ENCODE measurements at regions not wholly inside any gene's neighbourhood (a gene's known extent, or its start where the extent isn't known, plus 50 kb on each side); places are given as distances from the start of the nearest gene placed in this dataset.

DNA sequence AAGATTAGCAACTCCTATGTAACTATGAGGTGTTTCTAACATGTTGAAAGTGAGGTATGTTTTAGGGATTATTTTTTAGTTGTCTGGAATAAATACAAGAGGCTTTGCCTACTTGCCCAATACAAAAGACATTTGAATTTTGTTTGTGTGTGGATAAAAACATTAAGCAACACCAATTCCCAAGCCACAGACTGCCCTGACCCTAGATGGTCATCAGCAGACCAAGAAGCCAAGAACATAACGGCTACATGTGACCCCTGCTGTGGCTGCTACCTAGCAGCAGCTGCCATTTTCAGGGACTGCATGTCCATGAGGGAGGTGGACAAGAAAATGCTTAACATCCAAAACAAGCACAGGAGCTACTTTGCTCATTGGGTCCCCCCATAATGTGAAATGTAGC, 70.5 kb upstream of the QRFPR start:
- no peak for DNase-seq
- intact Hi-C loops (cut with micrococcal nuclease; ENCODE audit: unreplicated experiment), result no loop called here
- Mint-ChIP-seq H3K9me3 (ENCODE audit: low read depth, unreplicated experiment) (peaks cover 2% of the 10 kb centered on the region), H3K27ac (ENCODE audit: unreplicated experiment) (no peak overlapping the region), H3K36me3 (ENCODE audit: insufficient read depth, unreplicated experiment) (peaks cover 6% of the 10 kb centered on the region), H3K4me1 (ENCODE audit: low read depth, unreplicated experiment) (peaks cover 41% of the 10 kb centered on the region), H3K27me3 (ENCODE audit: unreplicated experiment) (no peaks in the 10 kb centered on the region), H3K4me3 (ENCODE audit: low read depth, unreplicated experiment) (no peak overlapping the region)
- CTCF ChIA-PET, result no interaction called here
- BruUV-seq (replicated peaks), result no TSS peak
- TF ChIP-seq, protein P1, sequence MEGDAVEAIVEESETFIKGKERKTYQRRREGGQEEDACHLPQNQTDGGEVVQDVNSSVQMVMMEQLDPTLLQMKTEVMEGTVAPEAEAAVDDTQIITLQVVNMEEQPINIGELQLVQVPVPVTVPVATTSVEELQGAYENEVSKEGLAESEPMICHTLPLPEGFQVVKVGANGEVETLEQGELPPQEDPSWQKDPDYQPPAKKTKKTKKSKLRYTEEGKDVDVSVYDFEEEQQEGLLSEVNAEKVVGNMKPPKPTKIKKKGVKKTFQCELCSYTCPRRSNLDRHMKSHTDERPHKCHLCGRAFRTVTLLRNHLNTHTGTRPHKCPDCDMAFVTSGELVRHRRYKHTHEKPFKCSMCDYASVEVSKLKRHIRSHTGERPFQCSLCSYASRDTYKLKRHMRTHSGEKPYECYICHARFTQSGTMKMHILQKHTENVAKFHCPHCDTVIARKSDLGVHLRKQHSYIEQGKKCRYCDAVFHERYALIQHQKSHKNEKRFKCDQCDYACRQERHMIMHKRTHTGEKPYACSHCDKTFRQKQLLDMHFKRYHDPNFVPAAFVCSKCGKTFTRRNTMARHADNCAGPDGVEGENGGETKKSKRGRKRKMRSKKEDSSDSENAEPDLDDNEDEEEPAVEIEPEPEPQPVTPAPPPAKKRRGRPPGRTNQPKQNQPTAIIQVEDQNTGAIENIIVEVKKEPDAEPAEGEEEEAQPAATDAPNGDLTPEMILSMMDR (IDR thresholded peaks at IDR 0.05; ENCODE audit: unreplicated experiment), result no peak

DNA sequence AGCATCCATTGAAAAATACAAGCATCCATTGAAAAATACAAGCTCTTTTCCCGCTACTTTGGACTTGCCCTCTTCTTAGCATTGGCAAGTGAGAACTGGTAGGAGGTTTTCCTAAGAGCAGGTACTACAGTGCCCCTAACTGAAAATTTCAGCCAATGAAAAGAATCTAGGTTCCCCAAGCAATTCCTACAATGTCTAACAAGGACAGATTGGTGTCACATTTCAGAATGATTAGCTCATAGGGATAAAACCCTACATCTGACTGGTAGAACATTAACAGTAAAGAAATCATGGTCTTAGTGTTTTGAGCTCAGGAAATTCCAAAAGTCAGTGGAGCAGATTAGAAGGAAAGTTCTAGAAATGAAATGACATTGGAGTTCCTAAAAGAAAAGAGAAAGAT, 68.6 kb upstream of the QRFPR start:
- Mint-ChIP-seq H3K27ac (ENCODE audit: unreplicated experiment) (peak overlapping the region; percentile 6), H3K27me3 (ENCODE audit: unreplicated experiment) (no peaks in the 10 kb centered on the region), H3K9me3 (ENCODE audit: low read depth, unreplicated experiment) (peaks cover 2% of the 10 kb centered on the region), H3K4me3 (ENCODE audit: low read depth, unreplicated experiment) (no peak overlapping the region), H3K36me3 (ENCODE audit: insufficient read depth, unreplicated experiment) (peaks cover 6% of the 10 kb centered on the region), H3K4me1 (ENCODE audit: low read depth, unreplicated experiment) (peaks cover 30% of the 10 kb centered on the region)
- BruUV-seq (replicated peaks), result no TSS peak
- DNase-seq, result no peak
- CTCF ChIA-PET, result interaction anchor here (1.0 kb wide), 1 partner anchor 13 kb away, joined by 4 read pairs; no protein-coding TSS in a partner anchor
- TF ChIP-seq, protein P1 (IDR thresholded peaks at IDR 0.05; ENCODE audit: unreplicated experiment), result no peak
- intact Hi-C loops (cut with micrococcal nuclease; ENCODE audit: unreplicated experiment), result no loop called here

DNA sequence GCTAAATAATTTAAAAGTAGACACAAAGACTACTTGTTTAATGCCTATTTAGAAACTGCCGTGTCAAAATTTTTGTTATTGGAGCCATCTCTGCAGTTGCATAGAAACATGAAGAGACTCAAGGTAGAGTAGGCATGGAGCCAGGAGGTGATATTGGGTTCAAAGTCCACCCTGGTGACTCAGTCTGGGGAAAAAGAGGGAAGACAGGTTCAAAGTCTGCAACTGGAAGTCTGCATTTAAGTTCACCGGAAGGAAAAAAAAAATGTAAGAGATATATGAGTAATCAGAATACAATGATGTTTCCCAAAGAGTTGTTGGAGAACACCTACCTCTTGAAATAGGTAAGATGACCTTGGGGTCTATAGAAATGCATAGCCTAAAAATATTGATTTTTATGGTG, 67.4 kb upstream of the QRFPR start:
- peak overlapping the region; percentile 87 for H3K27ac Mint-ChIP-seq (ENCODE audit: unreplicated experiment)
- TF ChIP-seq, protein P1 (IDR thresholded peaks at IDR 0.05; ENCODE audit: unreplicated experiment), result no peak
- CTCF ChIA-PET, result no interaction called here
- H3K9me3 Mint-ChIP-seq (ENCODE audit: low read depth, unreplicated experiment), result peaks cover 2% of the 10 kb centered on the region
- peak overlapping the region; percentile 21 for H3K4me3 Mint-ChIP-seq (ENCODE audit: low read depth, unreplicated experiment)
- no TSS peak for BruUV-seq (replicated peaks)
- peaks cover 6% of the 10 kb centered on the region for H3K36me3 Mint-ChIP-seq (ENCODE audit: insufficient read depth, unreplicated experiment)
- intact Hi-C loops (cut with micrococcal nuclease; ENCODE audit: unreplicated experiment), result no loop called here
- H3K4me1 Mint-ChIP-seq (ENCODE audit: low read depth, unreplicated experiment), result peaks cover 21% of the 10 kb centered on the region
- no peaks in the 10 kb centered on the region for H3K27me3 Mint-ChIP-seq (ENCODE audit: unreplicated experiment)
- DNase-seq, result peak; percentile 74

DNA sequence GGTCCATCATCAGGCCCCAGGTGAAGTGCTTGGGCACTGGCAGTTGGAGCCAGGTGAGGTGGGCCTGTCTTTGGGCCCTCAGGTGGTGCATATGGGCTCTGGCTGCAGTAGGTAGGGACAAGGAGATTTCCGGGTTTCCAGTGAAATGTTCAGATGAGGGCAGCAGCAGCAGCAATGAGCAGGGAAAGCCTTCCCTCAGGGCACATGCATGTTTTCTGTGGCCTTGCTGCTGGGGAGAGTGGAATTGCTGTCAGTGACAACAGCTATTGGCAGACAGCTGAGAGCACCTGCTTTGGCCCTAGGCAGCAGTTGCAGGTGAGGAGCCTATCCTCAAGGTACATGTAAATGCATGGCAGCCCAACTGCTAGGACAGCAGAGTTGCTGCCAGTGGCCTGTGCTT, 58.9 kb upstream of the QRFPR start:
- no peak overlapping the region for H3K4me3 Mint-ChIP-seq (ENCODE audit: low read depth, unreplicated experiment)
- CTCF ChIA-PET, result no interaction called here
- peaks cover 8% of the 10 kb centered on the region for H3K4me1 Mint-ChIP-seq (ENCODE audit: low read depth, unreplicated experiment)
- no TSS peak for BruUV-seq (replicated peaks)
- TF ChIP-seq, protein P1 (IDR thresholded peaks at IDR 0.05; ENCODE audit: unreplicated experiment), result no peak
- intact Hi-C loops (cut with micrococcal nuclease; ENCODE audit: unreplicated experiment), result no loop called here
- DNase-seq, result no peak
- H3K27me3 Mint-ChIP-seq (ENCODE audit: unreplicated experiment), result no peaks in the 10 kb centered on the region
- no peak overlapping the region for H3K27ac Mint-ChIP-seq (ENCODE audit: unreplicated experiment)
- no peaks in the 10 kb centered on the region for H3K36me3 Mint-ChIP-seq (ENCODE audit: insufficient read depth, unreplicated experiment)
- H3K9me3 Mint-ChIP-seq (ENCODE audit: low read depth, unreplicated experiment), result peaks cover 4% of the 10 kb centered on the region
